D721Med (cell line): ENCODE measurements at regions not wholly inside any gene's neighbourhood (a gene's known extent, or its start where the extent isn't known, plus 50 kb on each side); places are given as distances from the start of the nearest gene placed in this dataset.

ENCODE experiments used
- DNase-seq: peaks from one replicate; pipeline ENCODE4 v3.0.0; 2011; ENCODE audit warnings: low spot score; ENCODE audit not compliant: insufficient read length
- FAIRE-seq: peaks from 2 replicates; lab custom pipeline; 2011; peaks lifted over from hg19 to GRCh38; lab: Jason Lieb, UNC
- CTCF ChIP-seq: IDR thresholded peaks from 2 replicates; pipeline ENCODE4 v1.5.1; 2012; ENCODE audit warnings: mild to moderate bottlenecking, control low read depth; ENCODE audit not compliant: insufficient read depth; ENCODE audit errors: missing control alignments

GRCh38 chr2:15706424-15706823 is 114.8 kb downstream of the DDX1 start:
- no peak for TF ChIP-seq CTCF
- no peak for FAIRE-seq
- DNase-seq = no peak

GRCh38 chr2:15706986-15707632 is 115.4 kb downstream of the DDX1 start:
- TF ChIP-seq CTCF = no peak
- DNase-seq (no peak), FAIRE-seq (no peak)

- DNase-seq (no peak), FAIRE-seq (no peak)
- no peak for TF ChIP-seq CTCF
Measured at GRCh38 chr2:15708161-15708560, 116.5 kb downstream of the DDX1 start.

- no peak for TF ChIP-seq CTCF
- DNase-seq (no peak), FAIRE-seq (no peak)
Measured at GRCh38 chr2:15708865-15709820, 117.5 kb downstream of the DDX1 start.

GRCh38 chr2:15711126-15711860 is 119.6 kb downstream of the DDX1 start:
- TF ChIP-seq CTCF = no peak
- FAIRE-seq = no peak
- DNase-seq = no peak

- TF ChIP-seq CTCF = no peak
- FAIRE-seq (no peak), DNase-seq (no peak)
Measured at GRCh38 chr2:15712551-15713342, 121.1 kb downstream of the DDX1 start.
